ENCODE measurements at regions not wholly inside any gene's neighbourhood (a gene's known extent, or its start where the extent isn't known, plus 50 kb on each side); places are given as distances from the start of the nearest gene placed in this dataset.

GRCh38 chr5:152529440-152529839 lies 124.4 kb upstream of the NMUR2 start:
- Histone ChIP-seq H3K4me3 (no peak overlapping the region), H3K27ac (ENCODE audit: control insufficient read depth, insufficient read depth) (no peak overlapping the region), H3K9me3 (replicated peaks; ENCODE audit: control insufficient read depth, insufficient read depth, low read length) (no peaks in the 10 kb centered on the region), H4K20me1 (ENCODE audit: control insufficient read depth, insufficient read depth) (no peaks in the 10 kb centered on the region), H3K79me2 (ENCODE audit: control insufficient read depth, insufficient read depth, low read length) (no peaks in the 10 kb centered on the region), H3K27me3 (replicated peaks in 1 of 2; ENCODE audit: control insufficient read depth in 2 of 2, insufficient read depth in 2 of 2, low read length in 1 of 2) (no peaks in the 10 kb centered on the region), H3K36me3 (ENCODE audit: control insufficient read depth in 2 of 2, insufficient read depth in 2 of 2, low read length in 1 of 2) (no peaks in the 10 kb centered on the region), H3K4me1 (ENCODE audit: control insufficient read depth, insufficient read depth, low read length) (peaks cover 5% of the 10 kb centered on the region), H2AFZ (ENCODE audit: control insufficient read depth, low read depth, low read length) (no peak overlapping the region), H3K9ac (ENCODE audit: control insufficient read depth, insufficient read depth, low read length) (no peak overlapping the region), H3K4me2 (ENCODE audit: control insufficient read depth, insufficient read depth) (no peak overlapping the region)
- in situ Hi-C loops (cut with MboI), result no loop called here
- CTCF ChIA-PET, result no interaction called here
- no TSS peak for BruUV-seq (replicated peaks)
- TF ChIP-seq ATF3 (IDR thresholded peaks at IDR 0.05; ENCODE audit: borderline replicate concordance, extremely low read depth, low read depth, low read length) (no peak), FOS (IDR thresholded peaks at IDR 0.05; ENCODE audit: borderline replicate concordance, extremely low read depth, insufficient read length) (no peak), SUZ12 (IDR thresholded peaks at IDR 0.05; ENCODE audit: unreplicated experiment) (no peak), PAX8 (IDR thresholded peaks at IDR 0.05) (no peak), IRF5 (IDR thresholded peaks at IDR 0.05; ENCODE audit: borderline replicate concordance) (no peak), MYB (IDR thresholded peaks at IDR 0.05; ENCODE audit: borderline replicate concordance, low read depth, low read length) (no peak), MTA3 (IDR thresholded peaks at IDR 0.05; ENCODE audit: borderline replicate concordance, low read length) (no peak), HCFC1 (IDR thresholded peaks at IDR 0.05; ENCODE audit: low read length) (no peak), LARP7 (IDR thresholded peaks at IDR 0.05) (no peak), RB1 (IDR thresholded peaks at IDR 0.05; ENCODE audit: borderline replicate concordance) (no peak), ZBED1 (IDR thresholded peaks at IDR 0.05; ENCODE audit: borderline replicate concordance) (no peak), SP1 (IDR thresholded peaks at IDR 0.05; ENCODE audit: low read depth, low read length) (no peak), E2F4 (IDR thresholded peaks at IDR 0.05; ENCODE audit: low read depth, low read length) (no peak), BMI1 (IDR thresholded peaks at IDR 0.05; ENCODE audit: borderline replicate concordance) (no peak)
- intact Hi-C loops (cut with micrococcal nuclease; ENCODE audit: unreplicated experiment), result no loop called here
- ATAC-seq, result no peak
- DNase-seq (ENCODE audit: low read depth, low spot score), result no peak
- POLR2A ChIA-PET, result no interaction called here
- SMC1A ChIA-PET (ENCODE audit: uncharacterized antibody, unreplicated experiment), result no interaction called here
- RAD21 ChIA-PET (ENCODE audit: unreplicated experiment), result no interaction called here
- no peak for FAIRE-seq
